NCI-H128 (cell line): ENCODE measurements at regions not wholly inside any gene's neighbourhood (a gene's known extent, or its start where the extent isn't known, plus 50 kb on each side); places are given as distances from the start of the nearest gene placed in this dataset.
"Not testable (repeated sequence)": the region's sequence is repeated elsewhere in the genome, so short reads cannot be mapped to it uniquely, and the experiment has no call there.

Source experiments
- DNase-seq: peaks from one replicate; lab custom pipeline; 2025; ENCODE audit not compliant: unreplicated experiment; lab: John Stamatoyannopoulos, UW

- DNase-seq = not testable (repeated sequence)
Measured at GRCh38 chr4:67412153-67412712, 133.1 kb downstream of the CENPC start.

GRCh38 chr4:67403342-67403741, 142.0 kb downstream of the CENPC start:
- DNase-seq = no peak

GRCh38 chr4:67401902-67402301, 143.4 kb downstream of the CENPC start:
- DNase-seq = no peak

- DNase-seq = no peak
Measured at GRCh38 chr4:67397931-67398330, 147.4 kb downstream of the CENPC start.

- no peak for DNase-seq
Measured at GRCh38 chr4:67397031-67397430, 148.3 kb downstream of the CENPC start.

GRCh38 chr4:67396008-67396407, 149.3 kb downstream of the CENPC start:
- DNase-seq = no peak

GRCh38 chr4:67394879-67395278, 150.4 kb downstream of the CENPC start:
- DNase-seq = no peak

GRCh38 chr4:67393699-67394281, 151.5 kb downstream of the CENPC start:
- no peak for DNase-seq

GRCh38 chr4:67393007-67393406, 152.3 kb downstream of the CENPC start:
- no peak for DNase-seq

- not testable (repeated sequence) for DNase-seq
Measured at GRCh38 chr4:67381406-67381804, 163.9 kb downstream of the CENPC start.

GRCh38 chr4:67380702-67381405, 164.4 kb downstream of the CENPC start:
- DNase-seq = not testable (repeated sequence)

GRCh38 chr4:67380154-67380553, 165.1 kb downstream of the CENPC start:
- DNase-seq = no peak

GRCh38 chr4:67375291-67375690, 170.0 kb downstream of the CENPC start:
- DNase-seq = no peak

GRCh38 chr4:67371615-67372014, 173.7 kb downstream of the CENPC start:
- DNase-seq = no peak

- DNase-seq = no peak
Measured at GRCh38 chr4:67366311-67366861, 178.9 kb downstream of the CENPC start.

GRCh38 chr4:67365661-67366245, 179.6 kb downstream of the CENPC start:
- DNase-seq = no peak

- no peak for DNase-seq
Measured at GRCh38 chr4:67355806-67356205, 189.5 kb downstream of the CENPC start.

GRCh38 chr4:67346654-67347053, 198.6 kb downstream of the CENPC start:
- DNase-seq = no peak

GRCh38 chr4:67344594-67345380, 200.5 kb downstream of the CENPC start:
- DNase-seq = no peak

GRCh38 chr4:67343199-67343598, 202.1 kb downstream of the CENPC start:
- DNase-seq = no peak

- DNase-seq = no peak
Measured at GRCh38 chr4:67342291-67342690, 203.0 kb downstream of the CENPC start.
